Retina (tissue), 1 donor: ENCODE measurements at regions not wholly inside any gene's neighbourhood (a gene's known extent, or its start where the extent isn't known, plus 50 kb on each side); places are given as distances from the start of the nearest gene placed in this dataset.

Experiments
- DNase-seq: peaks from one replicate; pipeline ENCODE4 v3.0.0-alpha.2; 2016

DNA sequence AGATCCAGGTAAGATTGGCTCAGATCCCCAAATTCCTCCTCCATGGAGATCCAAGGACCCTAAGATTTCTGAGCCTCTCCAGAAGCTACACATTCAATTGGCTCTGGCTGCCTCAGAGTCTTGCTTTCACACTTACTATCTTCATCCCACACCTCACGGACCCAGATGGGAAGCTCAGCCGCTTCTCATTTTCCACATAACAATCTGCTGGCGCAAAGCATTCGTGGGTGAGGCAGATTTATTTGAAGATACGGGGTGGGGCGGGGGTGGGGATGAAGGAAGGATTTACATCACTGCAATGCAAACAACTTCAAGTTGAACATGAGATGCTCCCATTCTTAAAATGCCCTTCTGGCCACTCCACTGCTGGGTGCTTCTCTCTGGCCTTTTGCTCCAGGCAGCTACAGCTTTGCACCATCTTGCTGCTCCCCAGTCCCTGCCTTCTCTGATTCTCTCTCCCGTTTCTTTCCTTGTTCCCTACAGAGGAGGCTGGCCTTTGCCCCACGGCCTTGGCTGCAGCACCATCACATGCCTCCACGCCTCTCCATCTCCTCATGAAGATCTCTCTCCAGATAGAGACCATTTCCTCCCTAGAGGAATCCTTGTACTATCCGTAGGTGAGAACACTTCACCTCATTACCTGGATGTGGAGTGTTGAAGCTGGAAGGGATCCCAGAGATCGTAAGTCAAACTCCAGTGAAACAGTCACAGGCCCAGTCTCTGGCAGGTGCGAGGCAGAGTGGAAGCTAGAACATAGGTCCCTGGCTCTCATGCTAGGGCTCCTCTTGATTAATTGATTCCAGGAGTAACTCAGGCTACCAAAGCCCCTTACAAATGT lies 175.9 kb downstream of the RPLP1 start:
- DNase-seq = no peak

DNA sequence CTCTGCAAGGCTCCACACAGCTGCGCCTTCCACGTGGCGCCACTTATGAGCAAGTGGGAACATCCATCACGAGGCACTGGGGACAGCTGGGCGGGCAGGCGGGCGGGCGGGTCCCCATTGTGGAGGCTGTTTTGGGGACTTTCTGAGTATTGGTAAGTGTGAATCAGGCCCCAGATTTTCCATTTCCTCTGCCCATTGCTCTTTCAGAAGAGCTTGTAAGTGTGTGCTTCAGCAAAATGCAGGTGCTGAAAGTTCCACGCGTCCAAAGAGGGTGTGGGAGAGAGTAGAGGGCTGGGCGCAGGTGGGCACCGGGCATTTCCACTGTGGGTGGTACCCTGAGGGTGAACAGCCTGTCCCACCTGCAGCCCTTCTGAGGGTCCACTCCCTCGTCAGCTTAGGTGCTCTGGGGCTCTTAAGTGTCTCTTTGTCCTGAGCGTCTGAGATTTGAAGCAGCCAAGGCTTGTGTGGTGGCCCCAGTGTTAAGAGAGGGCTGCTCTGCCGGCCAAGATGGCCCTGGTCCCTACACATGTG lies 177.1 kb downstream of the RPLP1 start:
- DNase-seq = no peak

GRCh38 chr15:69631005-69631404 lies 178.4 kb downstream of the RPLP1 start:
- DNase-seq = no peak

DNA sequence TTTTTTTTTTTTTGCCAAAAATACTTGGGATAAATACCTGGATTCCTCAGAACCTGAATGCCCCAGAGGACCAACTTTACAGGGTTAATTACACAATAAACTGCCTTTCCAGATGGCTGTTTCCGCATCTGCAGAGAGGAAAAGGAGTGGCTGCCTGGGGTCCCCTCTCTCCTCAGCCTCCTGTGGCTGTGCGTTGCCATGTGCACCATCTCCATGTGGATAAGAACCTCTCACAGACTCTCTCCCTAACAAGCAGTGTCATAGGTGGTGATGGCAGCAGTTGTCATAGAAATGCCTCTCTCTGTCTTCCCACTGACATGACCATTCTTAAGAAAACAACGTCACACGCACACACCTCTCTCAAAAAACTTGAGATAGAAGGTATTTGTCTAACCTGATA lies 179.4 kb downstream of the RPLP1 start:
- DNase-seq = no peak

DNA sequence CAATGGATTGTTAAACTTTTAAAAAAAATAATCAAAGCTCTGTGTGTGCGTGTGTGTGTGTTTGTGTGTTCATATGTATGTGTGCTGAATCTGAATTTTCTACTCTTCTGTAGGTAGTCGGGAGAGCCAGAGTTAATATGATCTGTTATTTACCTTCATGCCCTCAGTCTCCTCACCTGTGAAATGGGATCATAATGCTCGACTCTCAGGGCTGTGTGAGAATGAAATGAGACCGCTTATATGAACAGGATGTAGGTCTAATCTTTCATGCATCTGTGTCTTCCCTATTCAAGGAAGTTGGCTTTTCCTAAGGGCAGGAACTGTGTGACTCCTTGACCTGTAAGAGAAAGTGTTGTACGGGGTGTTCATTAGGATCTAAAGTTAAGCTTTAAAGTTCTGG lies 182.2 kb downstream of the RPLP1 start:
- no peak for DNase-seq

- DNase-seq = no peak
These were observed 183.7 kb downstream of the RPLP1 start for GRCh38 chr15:69636169-69636915.

- no peak for DNase-seq
These were observed 185.2 kb downstream of the RPLP1 start for GRCh38 chr15:69637818-69638217.

- no peak for DNase-seq
These were observed 190.9 kb downstream of the RPLP1 start for GRCh38 chr15:69643476-69643875.

DNA sequence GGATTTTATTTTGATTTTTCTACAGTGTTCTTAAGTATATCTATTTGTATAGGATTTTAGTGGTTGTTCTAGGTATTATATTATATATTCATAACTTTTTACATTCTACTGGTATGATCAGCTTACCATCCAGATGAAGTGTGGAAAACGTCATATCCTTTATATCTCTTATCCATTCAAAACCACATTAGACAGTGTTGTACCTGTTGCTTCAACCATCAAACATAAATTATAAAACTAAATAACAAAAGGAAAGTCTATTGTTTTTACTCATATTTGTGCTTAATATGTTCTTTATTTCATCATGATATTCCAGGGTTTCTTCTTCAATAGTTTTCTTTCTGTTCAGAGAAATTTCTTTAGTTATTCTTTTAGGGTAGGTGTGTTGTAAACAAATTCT lies 191.4 kb downstream of the RPLP1 start:
- DNase-seq = no peak

GRCh38 chr15:69644876-69645275 lies 192.3 kb downstream of the RPLP1 start:
- no peak for DNase-seq

GRCh38 chr15:69647142-69647513 lies 194.5 kb downstream of the RPLP1 start:
- DNase-seq = no peak

- peak; percentile 42 for DNase-seq
These were observed 195.6 kb downstream of the RPLP1 start for GRCh38 chr15:69648212-69648611.

DNA sequence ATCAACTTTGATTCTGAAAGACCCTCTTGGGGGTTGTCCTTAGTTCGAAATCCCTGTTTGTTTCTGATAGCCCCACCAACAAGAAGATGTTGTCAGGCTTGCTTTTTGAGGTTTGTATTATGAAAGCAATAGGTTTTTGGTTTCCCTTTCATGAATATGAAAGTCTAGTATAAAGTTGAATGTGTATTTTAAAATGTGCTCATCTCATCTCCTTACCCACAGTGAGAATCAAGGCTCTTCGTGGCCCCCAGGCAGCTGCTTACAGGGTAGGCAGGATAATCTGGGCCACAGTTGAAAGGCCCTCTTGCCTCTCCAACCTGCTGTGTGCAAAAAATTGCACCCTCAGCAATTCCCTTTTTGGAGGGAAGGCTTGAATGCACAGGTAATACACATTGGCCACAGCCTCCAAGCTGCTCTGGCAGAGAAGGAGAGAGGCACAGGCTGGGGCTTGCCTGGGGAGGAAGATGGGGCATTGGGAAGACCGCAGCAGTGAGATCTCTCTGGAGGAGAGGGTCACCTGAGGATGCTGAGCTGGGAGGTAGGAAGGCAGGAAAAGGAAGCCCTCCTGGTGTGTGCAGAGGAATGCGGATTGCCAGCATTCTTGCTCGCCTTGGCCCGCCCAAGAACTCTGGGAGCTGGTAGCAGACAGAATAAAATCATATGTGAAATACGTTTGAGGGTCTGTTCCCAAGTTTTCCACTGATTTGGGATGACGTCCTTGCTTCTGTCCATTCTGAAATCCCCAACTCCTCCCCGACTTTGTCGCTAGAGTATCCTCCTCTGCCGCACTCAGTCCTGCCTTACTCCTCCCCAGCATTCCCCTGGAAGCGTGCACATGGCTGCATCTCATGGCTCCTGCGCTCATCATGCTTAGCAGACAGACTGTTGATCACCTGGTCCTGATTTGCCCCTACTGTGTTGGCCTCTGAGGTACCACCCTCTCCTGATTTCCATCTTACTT lies 196.4 kb downstream of the RPLP1 start:
- no peak for DNase-seq

DNA sequence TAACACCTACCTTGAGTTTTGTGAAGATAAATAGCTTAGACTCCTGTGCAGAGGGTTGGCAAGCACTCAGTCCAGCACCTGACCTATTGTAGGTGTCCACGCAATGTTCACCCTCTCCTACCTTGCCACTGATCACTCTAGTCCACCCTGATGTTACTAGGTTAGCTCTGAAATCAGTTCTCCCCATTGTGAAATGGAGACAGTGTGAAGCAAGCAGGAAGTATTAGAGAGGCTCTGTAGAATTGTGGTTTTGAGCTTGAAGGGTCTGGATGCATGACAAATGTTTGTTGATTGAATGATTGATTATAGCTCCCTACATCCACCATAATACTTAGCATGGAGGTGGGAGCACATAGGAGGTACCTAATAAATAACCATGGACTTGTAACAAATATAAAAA lies 199.7 kb downstream of the RPLP1 start:
- no peak for DNase-seq

DNA sequence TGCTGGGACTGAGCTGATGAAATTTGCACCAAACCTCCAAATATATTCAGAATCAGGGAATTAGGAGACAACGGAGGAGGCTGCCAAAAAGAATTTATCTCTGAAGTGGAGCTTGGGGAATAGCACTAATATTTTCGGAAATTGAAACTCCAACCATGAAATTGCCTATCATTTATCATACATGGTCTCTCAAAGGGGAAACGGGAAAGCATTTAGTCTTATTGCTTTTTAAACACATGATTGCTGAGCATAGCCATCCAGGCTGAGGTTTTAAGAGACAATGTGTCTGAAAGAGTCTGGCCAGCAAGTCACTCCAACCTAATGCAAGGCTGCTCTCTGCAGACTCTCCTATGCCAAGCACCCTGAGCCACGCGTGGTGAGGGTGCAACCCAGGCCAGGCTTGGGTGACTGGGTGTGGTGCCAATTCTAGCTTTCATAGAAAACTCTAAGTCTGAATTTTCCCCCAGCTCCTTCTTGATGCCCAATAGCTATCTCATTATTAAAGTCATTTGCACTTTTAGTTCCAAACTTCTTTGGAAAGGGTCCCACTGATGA lies 200.2 kb downstream of the RPLP1 start:
- DNase-seq = no peak

- DNase-seq = no peak
These were observed 200.7 kb downstream of the RPLP1 start for GRCh38 chr15:69653306-69653705.

DNA sequence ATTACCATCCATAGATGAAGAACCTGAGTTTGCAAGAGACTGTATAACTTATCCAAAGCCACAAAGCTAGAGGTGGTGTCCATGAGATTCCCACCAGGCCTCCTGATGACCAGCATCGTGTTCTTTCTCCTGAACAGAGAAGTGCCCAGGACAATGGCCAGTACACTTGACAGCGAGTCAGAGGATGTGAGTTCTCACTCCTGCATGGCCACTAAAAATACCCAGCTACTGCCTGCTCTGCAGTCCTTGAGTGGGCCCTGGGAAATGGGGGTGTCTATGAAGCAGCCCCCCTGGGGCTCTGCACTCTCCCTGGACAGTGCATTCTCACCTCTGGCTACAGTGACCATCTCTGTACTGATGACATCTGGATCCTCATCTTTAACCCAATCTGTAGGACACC lies 201.2 kb downstream of the RPLP1 start:
- no peak for DNase-seq

DNA sequence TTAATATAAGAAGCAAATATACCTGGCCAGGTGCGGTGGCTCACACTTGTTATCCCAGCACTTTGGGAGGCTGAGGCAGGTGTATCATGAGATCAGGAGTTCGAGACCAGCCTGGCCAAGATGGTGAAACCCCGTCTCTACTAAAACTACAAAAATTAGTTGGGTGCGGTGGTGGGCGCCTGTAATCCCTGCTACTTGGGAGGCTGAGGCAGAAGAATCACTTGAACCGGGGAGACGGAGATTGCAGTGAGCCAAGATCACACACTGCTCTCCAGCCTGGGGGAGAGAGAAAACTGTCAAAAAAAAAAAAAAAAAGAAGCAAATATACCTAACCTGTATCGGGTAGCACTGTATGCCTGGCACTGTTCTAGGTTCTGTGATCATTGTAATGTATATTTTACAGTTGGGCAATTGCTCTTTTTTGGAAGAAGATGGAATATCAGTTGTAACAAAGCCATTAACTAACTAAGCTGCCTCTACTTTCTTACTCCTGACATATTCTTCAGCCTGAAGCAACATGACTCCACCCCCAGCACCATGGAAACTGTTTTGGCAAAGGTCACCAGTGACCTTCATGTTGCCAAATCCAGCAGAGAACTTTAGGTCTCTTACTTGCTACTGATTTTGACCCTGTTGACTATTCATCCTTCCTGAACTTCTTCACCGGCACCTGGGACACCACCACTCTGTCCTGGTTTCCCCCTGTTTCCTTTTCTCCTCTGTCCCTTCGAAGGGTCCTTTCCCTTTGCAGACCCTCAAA lies 203.8 kb downstream of the RPLP1 start:
- no peak for DNase-seq

- no peak for DNase-seq
These were observed 205.0 kb downstream of the RPLP1 start for GRCh38 chr15:69657626-69658025.

GRCh38 chr15:69658411-69658945 lies 205.9 kb downstream of the RPLP1 start:
- no peak for DNase-seq

DNA sequence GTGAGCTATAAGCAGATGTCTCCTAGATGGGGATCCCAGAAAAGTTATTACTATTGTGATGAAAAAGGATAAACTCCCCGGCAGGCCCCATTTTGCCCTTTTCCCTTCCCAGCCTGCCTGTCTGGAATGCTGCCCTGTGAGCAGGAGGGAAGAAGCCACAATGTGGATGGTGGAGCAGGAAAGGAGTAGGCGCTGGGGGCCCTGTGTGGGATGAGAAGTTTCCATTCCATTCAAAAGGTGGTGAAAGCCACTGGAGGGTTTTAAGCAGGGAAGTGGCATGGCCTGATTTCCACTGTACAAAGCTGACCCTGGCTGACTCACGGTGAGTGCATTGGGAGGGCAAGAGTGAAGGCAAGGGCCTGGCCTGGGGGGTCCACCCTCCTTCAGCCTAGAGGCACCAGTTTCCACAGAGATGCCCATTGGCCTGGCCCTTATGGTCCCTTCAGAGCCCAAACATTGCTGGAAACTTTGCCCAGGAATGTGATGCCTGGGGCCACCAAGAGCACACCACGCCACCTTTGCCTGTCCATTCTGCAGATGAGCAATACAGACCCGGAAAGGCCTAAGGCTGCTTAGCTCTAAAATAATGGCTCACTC lies 206.9 kb downstream of the RPLP1 start:
- no peak for DNase-seq
